ENCODE measurements at regions not wholly inside any gene's neighbourhood (a gene's known extent, or its start where the extent isn't known, plus 50 kb on each side); places are given as distances from the start of the nearest gene placed in this dataset.

DNA sequence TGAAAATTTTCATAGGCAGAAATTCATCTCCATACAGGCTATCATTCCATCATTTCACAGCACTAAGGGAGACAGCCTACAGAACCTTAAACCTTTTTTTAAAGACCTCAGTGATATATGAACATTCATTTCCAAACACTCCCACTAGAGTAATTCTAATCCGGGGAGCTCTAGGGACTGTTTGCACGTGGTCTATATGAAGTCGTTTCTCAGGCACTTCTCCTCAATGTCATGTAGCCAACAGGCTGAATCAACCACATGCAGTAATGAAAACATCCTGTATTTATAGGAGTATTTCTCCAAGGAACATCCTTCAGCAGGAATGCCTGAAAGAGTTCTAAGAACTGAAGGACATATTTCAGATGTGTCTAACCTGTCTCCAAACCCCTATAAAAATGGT lies 97.3 kb upstream of the CREB1 start:
- no peak for TF ChIP-seq POLR2AphosphoS5 (IDR thresholded peaks at IDR 0.05)
- TF ChIP-seq, protein P1, sequence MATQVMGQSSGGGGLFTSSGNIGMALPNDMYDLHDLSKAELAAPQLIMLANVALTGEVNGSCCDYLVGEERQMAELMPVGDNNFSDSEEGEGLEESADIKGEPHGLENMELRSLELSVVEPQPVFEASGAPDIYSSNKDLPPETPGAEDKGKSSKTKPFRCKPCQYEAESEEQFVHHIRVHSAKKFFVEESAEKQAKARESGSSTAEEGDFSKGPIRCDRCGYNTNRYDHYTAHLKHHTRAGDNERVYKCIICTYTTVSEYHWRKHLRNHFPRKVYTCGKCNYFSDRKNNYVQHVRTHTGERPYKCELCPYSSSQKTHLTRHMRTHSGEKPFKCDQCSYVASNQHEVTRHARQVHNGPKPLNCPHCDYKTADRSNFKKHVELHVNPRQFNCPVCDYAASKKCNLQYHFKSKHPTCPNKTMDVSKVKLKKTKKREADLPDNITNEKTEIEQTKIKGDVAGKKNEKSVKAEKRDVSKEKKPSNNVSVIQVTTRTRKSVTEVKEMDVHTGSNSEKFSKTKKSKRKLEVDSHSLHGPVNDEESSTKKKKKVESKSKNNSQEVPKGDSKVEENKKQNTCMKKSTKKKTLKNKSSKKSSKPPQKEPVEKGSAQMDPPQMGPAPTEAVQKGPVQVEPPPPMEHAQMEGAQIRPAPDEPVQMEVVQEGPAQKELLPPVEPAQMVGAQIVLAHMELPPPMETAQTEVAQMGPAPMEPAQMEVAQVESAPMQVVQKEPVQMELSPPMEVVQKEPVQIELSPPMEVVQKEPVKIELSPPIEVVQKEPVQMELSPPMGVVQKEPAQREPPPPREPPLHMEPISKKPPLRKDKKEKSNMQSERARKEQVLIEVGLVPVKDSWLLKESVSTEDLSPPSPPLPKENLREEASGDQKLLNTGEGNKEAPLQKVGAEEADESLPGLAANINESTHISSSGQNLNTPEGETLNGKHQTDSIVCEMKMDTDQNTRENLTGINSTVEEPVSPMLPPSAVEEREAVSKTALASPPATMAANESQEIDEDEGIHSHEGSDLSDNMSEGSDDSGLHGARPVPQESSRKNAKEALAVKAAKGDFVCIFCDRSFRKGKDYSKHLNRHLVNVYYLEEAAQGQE (IDR thresholded peaks at IDR 0.05; ENCODE audit: borderline replicate concordance): no peak
- TF ChIP-seq, protein P2, sequence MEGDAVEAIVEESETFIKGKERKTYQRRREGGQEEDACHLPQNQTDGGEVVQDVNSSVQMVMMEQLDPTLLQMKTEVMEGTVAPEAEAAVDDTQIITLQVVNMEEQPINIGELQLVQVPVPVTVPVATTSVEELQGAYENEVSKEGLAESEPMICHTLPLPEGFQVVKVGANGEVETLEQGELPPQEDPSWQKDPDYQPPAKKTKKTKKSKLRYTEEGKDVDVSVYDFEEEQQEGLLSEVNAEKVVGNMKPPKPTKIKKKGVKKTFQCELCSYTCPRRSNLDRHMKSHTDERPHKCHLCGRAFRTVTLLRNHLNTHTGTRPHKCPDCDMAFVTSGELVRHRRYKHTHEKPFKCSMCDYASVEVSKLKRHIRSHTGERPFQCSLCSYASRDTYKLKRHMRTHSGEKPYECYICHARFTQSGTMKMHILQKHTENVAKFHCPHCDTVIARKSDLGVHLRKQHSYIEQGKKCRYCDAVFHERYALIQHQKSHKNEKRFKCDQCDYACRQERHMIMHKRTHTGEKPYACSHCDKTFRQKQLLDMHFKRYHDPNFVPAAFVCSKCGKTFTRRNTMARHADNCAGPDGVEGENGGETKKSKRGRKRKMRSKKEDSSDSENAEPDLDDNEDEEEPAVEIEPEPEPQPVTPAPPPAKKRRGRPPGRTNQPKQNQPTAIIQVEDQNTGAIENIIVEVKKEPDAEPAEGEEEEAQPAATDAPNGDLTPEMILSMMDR (IDR thresholded peaks at IDR 0.05; ENCODE audit: poor library complexity, severe bottlenecking): no peak
- no peak for TF ChIP-seq TAF1 (IDR thresholded peaks at IDR 0.05; ENCODE audit: low read depth)
- TF ChIP-seq SMC3 (conservative IDR thresholded peaks at IDR 0.05; ENCODE audit: poor library complexity): no peak
- no peak for TF ChIP-seq EP300 (conservative IDR thresholded peaks at IDR 0.05; ENCODE audit: poor library complexity, severe bottlenecking)
- TF ChIP-seq MXI1 (conservative IDR thresholded peaks at IDR 0.05; ENCODE audit: poor library complexity, severe bottlenecking): no peak
- no peak for TF ChIP-seq RAD21 (conservative IDR thresholded peaks at IDR 0.05)
- no peak for TF ChIP-seq EZH2 (IDR thresholded peaks at IDR 0.05; ENCODE audit: borderline replicate concordance, insufficient read depth, low read length, poor library complexity, severe bottlenecking)

DNA sequence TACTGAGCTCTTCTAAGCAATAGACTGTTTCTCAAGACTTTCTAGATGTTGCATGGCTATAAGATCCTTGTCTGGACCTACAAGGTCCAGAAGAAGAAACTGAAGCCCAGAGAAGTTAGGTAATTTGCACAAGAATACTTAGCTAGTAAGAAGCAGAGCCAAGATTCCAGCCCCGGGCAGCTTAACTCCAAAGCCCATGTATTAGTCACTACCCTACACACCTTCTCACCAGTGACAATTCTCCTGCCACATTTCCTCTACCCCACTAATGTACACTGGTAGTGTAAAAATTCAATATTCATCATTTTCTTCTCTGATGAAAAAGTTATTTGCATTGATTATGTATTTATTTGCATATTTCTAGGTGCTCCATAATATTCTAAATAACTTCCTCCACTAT lies 95.5 kb upstream of the CREB1 start:
- no peak overlapping the region for H2AFZ ChIP-seq (ENCODE audit: low read depth, low read length)
- no peaks in the 10 kb centered on the region for H3K36me3 ChIP-seq (ENCODE audit: insufficient read depth, low read length)
- no peaks in the 10 kb centered on the region for H3K9me3 ChIP-seq (ENCODE audit: low read length)
- no peak overlapping the region for H3K9ac ChIP-seq (ENCODE audit: low read length)
- H4K20me1 ChIP-seq (ENCODE audit: insufficient read depth): no peaks in the 10 kb centered on the region
- TF ChIP-seq EZH2 (IDR thresholded peaks at IDR 0.05; ENCODE audit: borderline replicate concordance, insufficient read depth, low read length, poor library complexity, severe bottlenecking) (no peak), MXI1 (conservative IDR thresholded peaks at IDR 0.05; ENCODE audit: poor library complexity, severe bottlenecking) (no peak), RAD21 (conservative IDR thresholded peaks at IDR 0.05) (no peak), TAF1 (IDR thresholded peaks at IDR 0.05; ENCODE audit: low read depth) (no peak), SMC3 (conservative IDR thresholded peaks at IDR 0.05; ENCODE audit: poor library complexity) (no peak), POLR2AphosphoS5 (IDR thresholded peaks at IDR 0.05) (no peak), EP300 (conservative IDR thresholded peaks at IDR 0.05; ENCODE audit: poor library complexity, severe bottlenecking) (no peak)
- TF ChIP-seq, protein P1 (IDR thresholded peaks at IDR 0.05; ENCODE audit: borderline replicate concordance): no peak
- TF ChIP-seq, protein P2 (IDR thresholded peaks at IDR 0.05; ENCODE audit: poor library complexity, severe bottlenecking): no peak
- no peak overlapping the region for H3K4me3 ChIP-seq (ENCODE audit: low read length)
- no peaks in the 10 kb centered on the region for H3K9me2 ChIP-seq (ENCODE audit: insufficient read depth, low read length)
- no peak overlapping the region for H3K27ac ChIP-seq (ENCODE audit: low read length)
- no peaks in the 10 kb centered on the region for H3K27me3 ChIP-seq (ENCODE audit: insufficient read depth, low read depth, low read length)
- no peaks in the 10 kb centered on the region for H3K79me2 ChIP-seq (replicated peaks; ENCODE audit: insufficient read depth, low read length)
- H3F3A ChIP-seq (ENCODE audit: insufficient read depth, low read length, poor library complexity, severe bottlenecking): no peaks in the 10 kb centered on the region
- H3K4me2 ChIP-seq (ENCODE audit: low read length): no peak overlapping the region

More for the DNA sequence above, 97.3 kb upstream of the CREB1 start:
- Histone ChIP-seq H3K27me3 (ENCODE audit: insufficient read depth, low read depth, low read length) (no peaks in the 10 kb centered on the region), H3F3A (ENCODE audit: insufficient read depth, low read length, poor library complexity, severe bottlenecking) (no peaks in the 10 kb centered on the region), H3K79me2 (replicated peaks; ENCODE audit: insufficient read depth, low read length) (no peaks in the 10 kb centered on the region), H4K20me1 (ENCODE audit: insufficient read depth) (no peaks in the 10 kb centered on the region), H3K4me3 (ENCODE audit: low read length) (no peak overlapping the region), H2AFZ (ENCODE audit: low read depth, low read length) (no peak overlapping the region), H3K4me2 (ENCODE audit: low read length) (no peak overlapping the region), H3K9me3 (ENCODE audit: low read length) (no peaks in the 10 kb centered on the region), H3K9me2 (ENCODE audit: insufficient read depth, low read length) (no peaks in the 10 kb centered on the region), H3K36me3 (ENCODE audit: insufficient read depth, low read length) (no peaks in the 10 kb centered on the region), H3K27ac (ENCODE audit: low read length) (no peak overlapping the region), H3K9ac (ENCODE audit: low read length) (no peak overlapping the region)
